H1 (cell line): ENCODE measurements at regions not wholly inside any gene's neighbourhood (a gene's known extent, or its start where the extent isn't known, plus 50 kb on each side); places are given as distances from the start of the nearest gene placed in this dataset.

Experiments
- ATF3 ChIP-seq: IDR thresholded peaks from 2 replicates; pipeline ENCODE4 v1.6.1; 2011; ENCODE audit warnings: low read depth, mild to moderate bottlenecking, low read length; ENCODE audit not compliant: insufficient read depth
- JUND ChIP-seq: IDR thresholded peaks from 2 replicates; pipeline ENCODE4 v1.6.1; 2011; ENCODE audit warnings: mild to moderate bottlenecking, improper control_type of control experiment, low read length
- PHF8 ChIP-seq: fragments of 200-600 bp; sonication (generic); conservative IDR thresholded peaks from 2 replicates; pipeline ENCODE4 v1.7.1; 2012; ENCODE audit warnings: low read depth, mild to moderate bottlenecking, inconsistent platforms, low read length, moderate library complexity
- POLR2AphosphoS5 ChIP-seq: IDR thresholded peaks from 2 replicates; pipeline ENCODE4 v1.6.1; 2011; ENCODE audit warnings: low read depth, low read length
- RXRA ChIP-seq: IDR thresholded peaks from 2 replicates; pipeline ENCODE4 v1.6.1; 2011; ENCODE audit warnings: low read depth, mild to moderate bottlenecking, low read length, moderate library complexity; ENCODE audit not compliant: insufficient read depth
- SP1 ChIP-seq: IDR thresholded peaks from 2 replicates; pipeline ENCODE4 v1.6.1; 2011; ENCODE audit warnings: low read depth, low read length
- TAF7 ChIP-seq: optimal IDR thresholded peaks from 2 replicates; pipeline ENCODE3; 2011; ENCODE audit warnings: low read depth, mild to moderate bottlenecking, inconsistent platforms, low read length, moderate library complexity, borderline replicate concordance

- no peak for TF ChIP-seq ATF3
- no peak for TF ChIP-seq SP1
- no peak for TF ChIP-seq JUND
- no peak for TF ChIP-seq PHF8
- TF ChIP-seq POLR2AphosphoS5 = no peak
- no peak for TF ChIP-seq RXRA
- TF ChIP-seq TAF7 = no peak
These were observed 58.4 kb downstream of the PLXNA1 start (continued) for GRCh38 chr3:127041264-127041820.
